Hepatocyte (in vitro differentiated cells): ENCODE measurements at regions not wholly inside any gene's neighbourhood (a gene's known extent, or its start where the extent isn't known, plus 50 kb on each side); places are given as distances from the start of the nearest gene placed in this dataset.

Experiments
- EZH2 ChIP-seq: fragments of 200-600 bp; sonication (generic); IDR thresholded peaks from 2 replicates; pipeline ENCODE4 v1.6.1; 2016; ENCODE audit warnings: antibody characterized with exemption, mild to moderate bottlenecking, borderline replicate concordance
- EZH2phosphoT487 ChIP-seq: fragments of 200-600 bp; sonication (generic); IDR thresholded peaks from one replicate; pipeline ENCODE4 v1.6.1; 2018; ENCODE audit warnings: antibody characterized with exemption, mild to moderate bottlenecking, low read depth, moderate library complexity; ENCODE audit not compliant: unreplicated experiment, severe bottlenecking
- TF ChIP-seq, protein P1 (sequence below): fragments of 200-600 bp; sonication (generic); IDR thresholded peaks from 2 replicates; pipeline ENCODE4 v1.5.1; 2016; ENCODE audit warnings: antibody characterized with exemption, mild to moderate bottlenecking; ENCODE audit not compliant: poor library complexity

DNA sequence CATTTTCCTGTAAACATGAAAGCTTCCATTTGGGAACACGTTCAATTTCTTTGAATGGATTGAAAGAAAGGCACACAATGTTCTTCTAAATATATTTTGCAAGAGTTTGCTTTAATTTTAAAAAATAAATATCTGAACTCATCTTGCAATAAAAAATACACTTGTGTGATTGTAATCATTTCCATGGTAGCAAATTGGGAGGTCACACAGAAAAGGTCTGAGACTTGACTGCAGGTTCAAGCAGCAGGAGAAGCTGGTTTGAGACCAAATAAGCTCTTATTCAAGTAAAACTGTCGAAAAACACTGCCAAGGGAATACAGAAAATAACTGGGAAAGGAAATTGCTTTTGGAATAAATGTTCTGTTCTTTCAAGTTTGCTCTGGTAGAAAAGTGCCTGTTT is 498.9 kb downstream of the ADGRL2 start:
- TF ChIP-seq, protein P1, sequence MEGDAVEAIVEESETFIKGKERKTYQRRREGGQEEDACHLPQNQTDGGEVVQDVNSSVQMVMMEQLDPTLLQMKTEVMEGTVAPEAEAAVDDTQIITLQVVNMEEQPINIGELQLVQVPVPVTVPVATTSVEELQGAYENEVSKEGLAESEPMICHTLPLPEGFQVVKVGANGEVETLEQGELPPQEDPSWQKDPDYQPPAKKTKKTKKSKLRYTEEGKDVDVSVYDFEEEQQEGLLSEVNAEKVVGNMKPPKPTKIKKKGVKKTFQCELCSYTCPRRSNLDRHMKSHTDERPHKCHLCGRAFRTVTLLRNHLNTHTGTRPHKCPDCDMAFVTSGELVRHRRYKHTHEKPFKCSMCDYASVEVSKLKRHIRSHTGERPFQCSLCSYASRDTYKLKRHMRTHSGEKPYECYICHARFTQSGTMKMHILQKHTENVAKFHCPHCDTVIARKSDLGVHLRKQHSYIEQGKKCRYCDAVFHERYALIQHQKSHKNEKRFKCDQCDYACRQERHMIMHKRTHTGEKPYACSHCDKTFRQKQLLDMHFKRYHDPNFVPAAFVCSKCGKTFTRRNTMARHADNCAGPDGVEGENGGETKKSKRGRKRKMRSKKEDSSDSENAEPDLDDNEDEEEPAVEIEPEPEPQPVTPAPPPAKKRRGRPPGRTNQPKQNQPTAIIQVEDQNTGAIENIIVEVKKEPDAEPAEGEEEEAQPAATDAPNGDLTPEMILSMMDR: no peak
- no peak for TF ChIP-seq EZH2
- TF ChIP-seq EZH2phosphoT487: no peak
